Neural cell (in vitro differentiated cells): ENCODE measurements at regions not wholly inside any gene's neighbourhood (a gene's known extent, or its start where the extent isn't known, plus 50 kb on each side); places are given as distances from the start of the nearest gene placed in this dataset.

Experiments
- EP300 ChIP-seq: fragments of 450-650 bp; conservative IDR thresholded peaks from 2 replicates; pipeline ENCODE4 v1.6.1; 2014; ENCODE audit warnings: antibody characterized with exemption, mild to moderate bottlenecking, moderate library complexity; ENCODE audit not compliant: poor library complexity, severe bottlenecking
- POLR2AphosphoS5 ChIP-seq: IDR thresholded peaks from 2 replicates; pipeline ENCODE4 v1.6.1; 2012
- RAD21 ChIP-seq: fragments of 450-650 bp; conservative IDR thresholded peaks from 2 replicates; pipeline ENCODE4 v1.6.1; 2014; ENCODE audit warnings: antibody characterized with exemption, mild to moderate bottlenecking, moderate library complexity
- TF ChIP-seq, protein P1 (sequence below): fragments of 450-650 bp; IDR thresholded peaks from 2 replicates; pipeline ENCODE4 v1.5.1; 2014; ENCODE audit warnings: antibody characterized with exemption, mild to moderate bottlenecking, moderate library complexity; ENCODE audit not compliant: poor library complexity, severe bottlenecking

DNA sequence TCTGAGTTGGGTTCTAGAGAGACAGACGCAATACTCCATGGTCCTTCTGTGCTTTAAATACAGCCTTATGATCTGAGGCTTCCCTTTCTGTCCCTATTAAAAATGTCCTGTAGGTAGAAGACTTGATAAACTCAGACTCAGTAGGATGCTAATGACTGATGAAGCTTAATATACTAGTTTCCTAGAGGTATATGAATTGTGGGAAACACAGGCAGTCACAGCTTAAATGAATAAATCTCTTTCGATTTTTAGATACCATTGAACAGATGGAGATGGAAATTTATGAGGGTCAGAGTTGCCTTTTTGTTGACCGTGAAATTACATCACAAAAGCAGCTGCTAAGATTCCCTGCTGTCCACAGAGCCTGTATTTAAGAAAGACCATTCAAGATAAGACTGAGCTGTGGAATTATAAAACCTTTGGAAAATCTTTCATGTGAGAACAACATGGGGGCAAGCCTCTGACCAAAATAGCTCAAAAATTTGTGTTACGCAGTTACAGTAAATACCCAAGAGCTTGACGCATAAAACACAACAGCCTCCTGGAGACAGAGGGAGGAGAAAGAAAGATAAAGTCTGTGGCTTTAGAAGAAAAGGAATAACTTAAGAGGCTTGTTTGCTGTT, 172.3 kb downstream of the AASDHPPT start:
- no peak for TF ChIP-seq POLR2AphosphoS5
- TF ChIP-seq, protein P1, sequence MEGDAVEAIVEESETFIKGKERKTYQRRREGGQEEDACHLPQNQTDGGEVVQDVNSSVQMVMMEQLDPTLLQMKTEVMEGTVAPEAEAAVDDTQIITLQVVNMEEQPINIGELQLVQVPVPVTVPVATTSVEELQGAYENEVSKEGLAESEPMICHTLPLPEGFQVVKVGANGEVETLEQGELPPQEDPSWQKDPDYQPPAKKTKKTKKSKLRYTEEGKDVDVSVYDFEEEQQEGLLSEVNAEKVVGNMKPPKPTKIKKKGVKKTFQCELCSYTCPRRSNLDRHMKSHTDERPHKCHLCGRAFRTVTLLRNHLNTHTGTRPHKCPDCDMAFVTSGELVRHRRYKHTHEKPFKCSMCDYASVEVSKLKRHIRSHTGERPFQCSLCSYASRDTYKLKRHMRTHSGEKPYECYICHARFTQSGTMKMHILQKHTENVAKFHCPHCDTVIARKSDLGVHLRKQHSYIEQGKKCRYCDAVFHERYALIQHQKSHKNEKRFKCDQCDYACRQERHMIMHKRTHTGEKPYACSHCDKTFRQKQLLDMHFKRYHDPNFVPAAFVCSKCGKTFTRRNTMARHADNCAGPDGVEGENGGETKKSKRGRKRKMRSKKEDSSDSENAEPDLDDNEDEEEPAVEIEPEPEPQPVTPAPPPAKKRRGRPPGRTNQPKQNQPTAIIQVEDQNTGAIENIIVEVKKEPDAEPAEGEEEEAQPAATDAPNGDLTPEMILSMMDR: no peak
- no peak for TF ChIP-seq RAD21
- no peak for TF ChIP-seq EP300
